Neural progenitor cell (in vitro differentiated cells): ENCODE measurements at regions not wholly inside any gene's neighbourhood (a gene's known extent, or its start where the extent isn't known, plus 50 kb on each side); places are given as distances from the start of the nearest gene placed in this dataset.

Experiments used
- DNase-seq: peaks from one replicate; pipeline ENCODE4 v3.0.0-alpha.2; 2016; ENCODE audit warnings: low spot score
- H2AFZ ChIP-seq: fragments of 200-600 bp; sonication (generic); replicated peaks from 2 replicates; pipeline ENCODE4 v1.6.1; 2016; ENCODE audit warnings: antibody characterized with exemption
- H3F3A ChIP-seq: fragments of 200-600 bp; sonication (generic); 2 replicates; pipeline ENCODE4 v1.6.1; 2016; ENCODE audit warnings: antibody characterized with exemption, low read depth
- H3K27ac ChIP-seq: fragments of 200-600 bp; sonication (generic); 2 replicates; pipeline ENCODE4 v1.5.1; 2016; ENCODE audit warnings: mild to moderate bottlenecking
- H3K27me3 ChIP-seq: fragments of 200-600 bp; sonication (generic); 2 replicates; pipeline ENCODE4 v1.6.1; 2016; ENCODE audit warnings: mild to moderate bottlenecking, moderate library complexity
- H3K36me3 ChIP-seq: fragments of 200-600 bp; sonication (generic); 2 replicates; pipeline ENCODE4 v1.5.1; 2016
- H3K4me1 ChIP-seq: fragments of 200-600 bp; sonication (generic); 2 replicates; pipeline ENCODE4 v1.6.1; 2016; ENCODE audit warnings: mixed run types
- H3K4me2 ChIP-seq: fragments of 200-600 bp; sonication (generic); 2 replicates; pipeline ENCODE4 v1.6.1; 2016
- H3K4me3 ChIP-seq: fragments of 200-600 bp; sonication (generic); 2 replicates; pipeline ENCODE4 v1.5.1; 2016
- H3K79me2 ChIP-seq: fragments of 200-600 bp; sonication (generic); 2 replicates; pipeline ENCODE4 v1.6.1; 2016; ENCODE audit warnings: low read depth
- H3K9ac ChIP-seq: fragments of 200-600 bp; sonication (generic); 2 replicates; pipeline ENCODE4 v1.6.1; 2016
- H3K9me3 ChIP-seq: fragments of 200-600 bp; sonication (generic); 2 replicates; pipeline ENCODE4 v1.5.1; 2016; ENCODE audit warnings: low read depth
- H4K20me1 ChIP-seq: fragments of 200-600 bp; sonication (generic); 2 replicates; pipeline ENCODE4 v1.6.1; 2016; ENCODE audit warnings: low read depth
- H3K27ac Mint-ChIP-seq: 3 replicates; pipeline ENCODE4 v1.8.0; 2021; ENCODE audit warnings: mixed read lengths
- H3K27me3 Mint-ChIP-seq: 2 replicates; pipeline ENCODE4 v1.8.0; 2022; ENCODE audit warnings: low read depth, mild to moderate bottlenecking, inconsistent platforms, moderate library complexity, mixed read lengths; ENCODE audit not compliant: insufficient read depth
- H3K36me3 Mint-ChIP-seq: 3 replicates; pipeline ENCODE4 v1.8.0; 2021; ENCODE audit warnings: mixed read lengths
- H3K4me1 Mint-ChIP-seq: 3 replicates; pipeline ENCODE4 v1.8.0; 2021; ENCODE audit warnings: mixed read lengths
- H3K4me3 Mint-ChIP-seq: 3 replicates; pipeline ENCODE4 v1.8.0; 2021; ENCODE audit warnings: mild to moderate bottlenecking, moderate library complexity, mixed read lengths
- H3K9me3 Mint-ChIP-seq: 3 replicates; pipeline ENCODE4 v1.8.0; 2020; ENCODE audit warnings: mixed read lengths
- CTCF ChIP-seq: fragments of 200-600 bp; sonication (generic); IDR thresholded peaks from 2 replicates; pipeline ENCODE4 v1.5.1; 2017; ENCODE audit warnings: antibody characterized with exemption, mild to moderate bottlenecking
- EZH2 ChIP-seq: fragments of 200-600 bp; sonication (generic); IDR thresholded peaks from 2 replicates; pipeline ENCODE4 v1.6.1; 2017; ENCODE audit warnings: antibody characterized with exemption, mild to moderate bottlenecking, moderate library complexity
- EZH2phosphoT487 ChIP-seq: fragments of 200-600 bp; sonication (generic); IDR thresholded peaks from 2 replicates; pipeline ENCODE4 v1.6.1; 2017; ENCODE audit warnings: antibody characterized with exemption

- peaks cover 7% of the 10 kb centered on the region for H3K4me1 ChIP-seq
- Mint-ChIP-seq H3K27me3 (peaks cover 5% of the 10 kb centered on the region), H3K4me3 (no peak overlapping the region), H3K36me3 (no peaks in the 10 kb centered on the region), H3K4me1 (no peaks in the 10 kb centered on the region), H3K9me3 (no peaks in the 10 kb centered on the region), H3K27ac (no peak overlapping the region)
- no peaks in the 10 kb centered on the region for H3K27me3 ChIP-seq
- H3K79me2 ChIP-seq, result no peaks in the 10 kb centered on the region
- no peak overlapping the region for H3K9ac ChIP-seq
- no peaks in the 10 kb centered on the region for H3K9me3 ChIP-seq
- TF ChIP-seq EZH2phosphoT487 (no peak), EZH2 (no peak), CTCF (no peak)
- no peaks in the 10 kb centered on the region for H3F3A ChIP-seq
- no peaks in the 10 kb centered on the region for H3K36me3 ChIP-seq
- DNase-seq, result no peak
- no peak overlapping the region for H3K27ac ChIP-seq
- H4K20me1 ChIP-seq, result no peaks in the 10 kb centered on the region
- no peak overlapping the region for H3K4me2 ChIP-seq
- H3K4me3 ChIP-seq, result no peak overlapping the region
- H2AFZ ChIP-seq, result no peak overlapping the region
Observed at GRCh38 chr2:66775730-66776422, 341.0 kb downstream of the MEIS1 start.

- Histone ChIP-seq H3K79me2 (no peaks in the 10 kb centered on the region), H3F3A (no peaks in the 10 kb centered on the region), H3K9ac (no peak overlapping the region), H3K36me3 (no peaks in the 10 kb centered on the region), H3K4me3 (no peak overlapping the region), H3K27me3 (no peaks in the 10 kb centered on the region), H3K4me1 (peaks cover 7% of the 10 kb centered on the region), H4K20me1 (no peaks in the 10 kb centered on the region), H3K4me2 (no peak overlapping the region), H2AFZ (no peak overlapping the region), H3K27ac (no peak overlapping the region), H3K9me3 (no peaks in the 10 kb centered on the region)
- peaks cover 2% of the 10 kb centered on the region for H3K4me1 Mint-ChIP-seq
- DNase-seq, result no peak
- H3K4me3 Mint-ChIP-seq, result no peak overlapping the region
- no peaks in the 10 kb centered on the region for H3K36me3 Mint-ChIP-seq
- H3K27ac Mint-ChIP-seq, result no peak overlapping the region
- TF ChIP-seq EZH2 (no peak), CTCF (no peak), EZH2phosphoT487 (no peak)
- no peaks in the 10 kb centered on the region for H3K9me3 Mint-ChIP-seq
- H3K27me3 Mint-ChIP-seq, result peaks cover 2% of the 10 kb centered on the region
Observed at GRCh38 chr2:66781804-66782203, 346.9 kb downstream of the MEIS1 start.

- no peaks in the 10 kb centered on the region for H3K36me3 Mint-ChIP-seq
- Histone ChIP-seq H3K4me2 (no peak overlapping the region), H3K9ac (no peak overlapping the region), H3F3A (no peaks in the 10 kb centered on the region), H4K20me1 (no peaks in the 10 kb centered on the region), H3K4me3 (no peak overlapping the region), H3K36me3 (no peaks in the 10 kb centered on the region), H3K4me1 (peaks cover 7% of the 10 kb centered on the region), H3K9me3 (no peaks in the 10 kb centered on the region), H3K27me3 (no peaks in the 10 kb centered on the region), H3K79me2 (no peaks in the 10 kb centered on the region), H3K27ac (no peak overlapping the region), H2AFZ (no peak overlapping the region)
- H3K9me3 Mint-ChIP-seq, result no peaks in the 10 kb centered on the region
- no peak for DNase-seq
- H3K27me3 Mint-ChIP-seq, result no peaks in the 10 kb centered on the region
- no peak for TF ChIP-seq EZH2phosphoT487
- no peak for TF ChIP-seq CTCF
- no peak for TF ChIP-seq EZH2
- H3K4me3 Mint-ChIP-seq, result no peak overlapping the region
- H3K4me1 Mint-ChIP-seq, result peaks cover 2% of the 10 kb centered on the region
- H3K27ac Mint-ChIP-seq, result no peak overlapping the region
Observed at GRCh38 chr2:66782780-66783361, 347.9 kb downstream of the MEIS1 start.
